IPS-20b (cell line): ENCODE measurements at regions not wholly inside any gene's neighbourhood (a gene's known extent, or its start where the extent isn't known, plus 50 kb on each side); places are given as distances from the start of the nearest gene placed in this dataset.
A peak's percentile ranks its signal among the peaks of the same experiment; 100 is the strongest.
"Not testable (repeated sequence)": the region's sequence is repeated elsewhere in the genome, so short reads cannot be mapped to it uniquely, and the experiment has no call there.

Experiments used
- H3K27ac ChIP-seq: one replicate; pipeline ENCODE4 v1.5.1; 2013; ENCODE audit warnings: low read length
- H3K27me3 ChIP-seq: 2 replicates; pipeline ENCODE4 v1.6.1; 2013; ENCODE audit warnings: mild to moderate bottlenecking, low read length, inconsistent platforms; ENCODE audit not compliant: insufficient read depth
- H3K36me3 ChIP-seq: 2 replicates; pipeline ENCODE4 v1.6.1; 2013; ENCODE audit warnings: low read depth, mild to moderate bottlenecking, inconsistent platforms, low read length, moderate library complexity; ENCODE audit not compliant: insufficient read depth
- H3K4me1 ChIP-seq: 2 replicates; pipeline ENCODE4 v1.6.1; 2013; ENCODE audit warnings: mild to moderate bottlenecking, control low read depth, inconsistent platforms, low read length, moderate library complexity; ENCODE audit not compliant: insufficient read depth
- H3K4me3 ChIP-seq: 2 replicates; pipeline ENCODE4 v1.5.1; 2013; ENCODE audit warnings: mild to moderate bottlenecking, low read length, inconsistent platforms
- H3K9ac ChIP-seq: 2 replicates; pipeline ENCODE4 v1.6.1; 2013; ENCODE audit warnings: low read depth, mild to moderate bottlenecking, inconsistent platforms, low read length, moderate library complexity
- H3K9me3 ChIP-seq: 2 replicates; pipeline ENCODE4 v1.6.1; 2013; ENCODE audit warnings: mild to moderate bottlenecking, low read depth, low read length, inconsistent platforms; ENCODE audit not compliant: insufficient read depth

GRCh38 chr10:108544500-108545120 is 1378.7 kb downstream of the XPNPEP1 start:
- no peak overlapping the region for H3K27ac ChIP-seq
- H3K36me3 ChIP-seq, result no peaks in the 10 kb centered on the region
- H3K4me1 ChIP-seq, result no peaks in the 10 kb centered on the region
- no peaks in the 10 kb centered on the region for H3K9me3 ChIP-seq
- H3K4me3 ChIP-seq, result no peak overlapping the region
- no peaks in the 10 kb centered on the region for H3K27me3 ChIP-seq
- no peak overlapping the region for H3K9ac ChIP-seq

- not testable (repeated sequence) for H3K27me3 ChIP-seq, H3K27ac ChIP-seq, H3K9ac ChIP-seq
Measured at GRCh38 chr10:108533551-108533950, 1369.0 kb upstream of the SORCS1 start.

GRCh38 chr10:108523016-108523800 is 1358.7 kb upstream of the SORCS1 start:
- Histone ChIP-seq H3K4me1 (peaks cover 10% of the 10 kb centered on the region), H3K4me3 (no peak overlapping the region), H3K27me3 (no peaks in the 10 kb centered on the region), H3K36me3 (no peaks in the 10 kb centered on the region), H3K9ac (no peak overlapping the region), H3K27ac (no peak overlapping the region), H3K9me3 (no peaks in the 10 kb centered on the region)

More at GRCh38 chr10:108533551-108533950, 1369.0 kb upstream of the SORCS1 start:
- not testable (repeated sequence) for H3K9me3 ChIP-seq, H3K4me1 ChIP-seq, H3K4me3 ChIP-seq, H3K36me3 ChIP-seq

GRCh38 chr10:108521827-108522492 is 1357.5 kb upstream of the SORCS1 start:
- Histone ChIP-seq H3K9ac (no peak overlapping the region), H3K27ac (no peak overlapping the region), H3K4me3 (no peak overlapping the region), H3K4me1 (peaks cover 10% of the 10 kb centered on the region), H3K27me3 (no peaks in the 10 kb centered on the region), H3K36me3 (no peaks in the 10 kb centered on the region), H3K9me3 (no peaks in the 10 kb centered on the region)

- no peak overlapping the region for H3K27ac ChIP-seq
- no peaks in the 10 kb centered on the region for H3K4me1 ChIP-seq
- H3K27me3 ChIP-seq, result no peaks in the 10 kb centered on the region
- no peaks in the 10 kb centered on the region for H3K36me3 ChIP-seq
- no peak overlapping the region for H3K4me3 ChIP-seq
- no peak overlapping the region for H3K9ac ChIP-seq
- H3K9me3 ChIP-seq, result no peaks in the 10 kb centered on the region
Measured at GRCh38 chr10:108515821-108516220, 1351.3 kb upstream of the SORCS1 start.

- Histone ChIP-seq H3K36me3 (no peaks in the 10 kb centered on the region), H3K27ac (no peak overlapping the region), H3K4me1 (no peaks in the 10 kb centered on the region), H3K9me3 (peaks cover 15% of the 10 kb centered on the region), H3K4me3 (no peak overlapping the region), H3K27me3 (no peaks in the 10 kb centered on the region), H3K9ac (no peak overlapping the region)
Measured at GRCh38 chr10:108500396-108500795, 1335.9 kb upstream of the SORCS1 start.

- no peak overlapping the region for H3K4me3 ChIP-seq
- no peaks in the 10 kb centered on the region for H3K27me3 ChIP-seq
- no peaks in the 10 kb centered on the region for H3K36me3 ChIP-seq
- H3K9ac ChIP-seq, result no peak overlapping the region
- no peak overlapping the region for H3K27ac ChIP-seq
- no peaks in the 10 kb centered on the region for H3K4me1 ChIP-seq
- no peaks in the 10 kb centered on the region for H3K9me3 ChIP-seq
Measured at GRCh38 chr10:108496106-108496505, 1331.6 kb upstream of the SORCS1 start.

- Histone ChIP-seq H3K4me3 (no peak overlapping the region), H3K9me3 (no peaks in the 10 kb centered on the region), H3K36me3 (no peaks in the 10 kb centered on the region), H3K4me1 (no peaks in the 10 kb centered on the region), H3K27me3 (no peaks in the 10 kb centered on the region), H3K27ac (no peak overlapping the region), H3K9ac (no peak overlapping the region)
Measured at GRCh38 chr10:108490944-108491343, 1326.4 kb upstream of the SORCS1 start.

- H3K27me3 ChIP-seq, result peaks cover 21% of the 10 kb centered on the region
- no peak overlapping the region for H3K9ac ChIP-seq
Measured at GRCh38 chr10:108471420-108471819, 1306.9 kb upstream of the SORCS1 start.

GRCh38 chr10:108469940-108470339 is 1305.4 kb upstream of the SORCS1 start:
- Histone ChIP-seq H3K4me1 (no peaks in the 10 kb centered on the region), H3K4me3 (no peak overlapping the region), H3K9ac (no peak overlapping the region), H3K36me3 (no peaks in the 10 kb centered on the region), H3K27ac (no peak overlapping the region), H3K27me3 (peaks cover 36% of the 10 kb centered on the region), H3K9me3 (peaks cover 12% of the 10 kb centered on the region; the same call in 1 of the 2 replicates)

More at GRCh38 chr10:108471420-108471819, 1306.9 kb upstream of the SORCS1 start:
- H3K4me3 ChIP-seq, result no peak overlapping the region
- H3K36me3 ChIP-seq, result no peaks in the 10 kb centered on the region
- H3K27ac ChIP-seq, result no peak overlapping the region
- no peaks in the 10 kb centered on the region for H3K4me1 ChIP-seq
- peaks cover 12% of the 10 kb centered on the region; the same call in 1 of the 2 replicates for H3K9me3 ChIP-seq

GRCh38 chr10:108465871-108466641 is 1301.5 kb upstream of the SORCS1 start:
- H3K27ac ChIP-seq, result no peak overlapping the region
- H3K27me3 ChIP-seq, result peaks cover 37% of the 10 kb centered on the region
- no peaks in the 10 kb centered on the region for H3K36me3 ChIP-seq
- no peak overlapping the region for H3K9ac ChIP-seq
- no peaks in the 10 kb centered on the region for H3K4me1 ChIP-seq
- H3K4me3 ChIP-seq, result peak overlapping the region; percentile 64
- peaks cover 9% of the 10 kb centered on the region; the same call in 1 of the 2 replicates for H3K9me3 ChIP-seq
